ENCODE measurements at regions not wholly inside any gene's neighbourhood (a gene's known extent, or its start where the extent isn't known, plus 50 kb on each side); places are given as distances from the start of the nearest gene placed in this dataset.
"Not testable (repeated sequence)": the region's sequence is repeated elsewhere in the genome, so short reads cannot be mapped to it uniquely, and the experiment has no call there.

GRCh38 chr2:194730266-194730665 is 926.8 kb upstream of the SLC39A10 start:
- no peak for DNase-seq

- DNase-seq = no peak
These were observed 931.9 kb upstream of the SLC39A10 start for GRCh38 chr2:194725169-194725568.

- no peak for DNase-seq
These were observed 933.6 kb upstream of the SLC39A10 start for GRCh38 chr2:194723446-194723845.

- DNase-seq = no peak
These were observed 935.8 kb upstream of the SLC39A10 start for GRCh38 chr2:194721227-194721626.

- no peak for DNase-seq
These were observed 936.6 kb upstream of the SLC39A10 start for GRCh38 chr2:194720462-194720861.

- no peak for DNase-seq
These were observed 938.1 kb upstream of the SLC39A10 start for GRCh38 chr2:194718881-194719280.

GRCh38 chr2:194714541-194714940 is 942.5 kb upstream of the SLC39A10 start:
- DNase-seq = no peak

- no peak for DNase-seq
These were observed 947.2 kb upstream of the SLC39A10 start for GRCh38 chr2:194709840-194710239.

- no peak for DNase-seq
These were observed 950.8 kb upstream of the SLC39A10 start for GRCh38 chr2:194706179-194706578.

- no peak for DNase-seq
These were observed 951.6 kb upstream of the SLC39A10 start for GRCh38 chr2:194705398-194705797.

GRCh38 chr2:194700726-194701125 is 956.3 kb upstream of the SLC39A10 start:
- DNase-seq = no peak

- DNase-seq = no peak
These were observed 956.9 kb upstream of the SLC39A10 start for GRCh38 chr2:194700116-194700515.

GRCh38 chr2:194698012-194698411 is 959.0 kb upstream of the SLC39A10 start:
- DNase-seq = no peak

- no peak for DNase-seq
These were observed 959.6 kb upstream of the SLC39A10 start for GRCh38 chr2:194697439-194697838.

GRCh38 chr2:194696690-194697089 is 960.3 kb upstream of the SLC39A10 start:
- no peak for DNase-seq

GRCh38 chr2:194686569-194686968 is 970.5 kb upstream of the SLC39A10 start:
- DNase-seq = no peak

- no peak for DNase-seq
These were observed 983.0 kb upstream of the SLC39A10 start for GRCh38 chr2:194674043-194674442.

- DNase-seq = no peak
These were observed 984.0 kb upstream of the SLC39A10 start for GRCh38 chr2:194672994-194673393.

- no peak for DNase-seq
These were observed 995.6 kb upstream of the SLC39A10 start for GRCh38 chr2:194661431-194661830.

- not testable (repeated sequence) for DNase-seq
These were observed 1018.0 kb upstream of the SLC39A10 start for GRCh38 chr2:194639057-194639456.

- no peak for DNase-seq
These were observed 1035.1 kb upstream of the SLC39A10 start for GRCh38 chr2:194621945-194622344.

- no peak for DNase-seq
These were observed 1037.7 kb upstream of the SLC39A10 start for GRCh38 chr2:194619366-194619765.

- no peak for DNase-seq
These were observed 1038.6 kb upstream of the SLC39A10 start for GRCh38 chr2:194618432-194618831.

- no peak for DNase-seq
These were observed 1040.7 kb upstream of the SLC39A10 start for GRCh38 chr2:194616334-194616733.

- DNase-seq = no peak
These were observed 1046.7 kb upstream of the SLC39A10 start for GRCh38 chr2:194610297-194610696.

- DNase-seq = no peak
These were observed 1053.6 kb upstream of the SLC39A10 start for GRCh38 chr2:194603429-194603828.
